GM21423 (cell line): ENCODE measurements at regions not wholly inside any gene's neighbourhood (a gene's known extent, or its start where the extent isn't known, plus 50 kb on each side); places are given as distances from the start of the nearest gene placed in this dataset.

Source experiments
- ATAC-seq: cut with Tn5 transposase; IDR thresholded peaks from one replicate; pipeline ENCODE4 v1.9.1; 2021; ENCODE audit warnings: mild to moderate bottlenecking, moderate library complexity; ENCODE audit not compliant: unreplicated experiment

- ATAC-seq: no peak
Observed at GRCh38 chr3:30162579-30162978, 443.8 kb upstream of the TGFBR2 start.

DNA sequence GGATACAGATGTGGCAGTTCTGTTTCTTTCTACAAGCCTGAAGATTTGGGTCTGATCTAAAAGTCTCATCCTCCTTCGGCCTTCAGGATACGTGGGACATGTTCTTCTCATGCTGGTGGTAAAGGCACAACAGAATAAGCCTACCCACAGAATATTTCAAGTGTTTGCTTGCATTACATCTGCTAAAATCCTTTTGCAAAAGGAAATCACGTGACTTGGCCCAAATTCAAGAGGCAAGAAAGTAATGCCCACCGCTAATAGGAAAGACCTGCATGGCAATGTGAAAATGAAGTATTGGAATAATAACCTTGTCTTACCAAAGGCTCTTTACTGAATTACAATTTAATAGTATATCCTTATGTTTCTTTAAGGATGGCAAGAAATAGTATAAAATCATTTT is 439.9 kb upstream of the TGFBR2 start:
- ATAC-seq: no peak

DNA sequence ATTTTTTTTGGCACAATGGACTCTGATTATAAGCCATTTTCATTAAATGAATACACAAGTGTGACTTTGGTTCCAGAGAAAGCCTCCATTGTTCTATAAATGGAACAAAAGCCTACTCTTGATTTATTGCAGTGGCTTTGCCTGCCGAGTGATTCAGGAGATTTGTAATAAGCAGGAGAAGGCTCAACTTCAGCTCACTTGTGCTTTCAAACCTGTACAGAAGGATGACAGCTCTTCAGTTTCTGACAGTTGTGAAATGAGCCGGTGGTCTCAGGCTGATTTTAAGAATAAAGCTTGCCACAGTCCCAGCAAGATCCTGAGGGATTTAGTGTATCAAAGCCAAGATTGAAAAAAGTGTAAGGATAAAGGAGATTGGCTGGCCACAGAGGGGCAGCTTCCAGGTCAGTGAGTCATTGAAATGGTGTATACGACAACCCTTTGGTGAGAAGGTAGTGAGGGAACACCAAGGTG is 438.8 kb upstream of the TGFBR2 start:
- no peak for ATAC-seq

DNA sequence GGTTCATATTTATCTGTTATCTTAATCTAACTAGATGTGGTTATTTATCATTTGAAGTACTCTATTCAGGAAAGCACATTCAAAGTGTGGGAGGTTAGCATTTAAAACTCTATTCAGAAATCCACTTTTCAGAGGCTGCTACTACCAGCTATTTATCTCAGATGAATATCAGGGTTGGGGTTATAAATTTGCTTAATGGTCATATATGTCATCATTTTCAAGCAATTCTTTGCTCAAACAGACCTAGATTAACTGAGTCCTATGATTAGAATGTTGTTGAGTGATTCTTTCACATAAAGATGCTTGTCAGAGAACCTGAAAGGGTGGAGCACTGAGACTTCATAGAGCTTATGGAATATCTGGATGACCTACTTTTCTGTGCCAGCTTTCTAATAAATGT is 436.9 kb upstream of the TGFBR2 start:
- no peak for ATAC-seq

DNA sequence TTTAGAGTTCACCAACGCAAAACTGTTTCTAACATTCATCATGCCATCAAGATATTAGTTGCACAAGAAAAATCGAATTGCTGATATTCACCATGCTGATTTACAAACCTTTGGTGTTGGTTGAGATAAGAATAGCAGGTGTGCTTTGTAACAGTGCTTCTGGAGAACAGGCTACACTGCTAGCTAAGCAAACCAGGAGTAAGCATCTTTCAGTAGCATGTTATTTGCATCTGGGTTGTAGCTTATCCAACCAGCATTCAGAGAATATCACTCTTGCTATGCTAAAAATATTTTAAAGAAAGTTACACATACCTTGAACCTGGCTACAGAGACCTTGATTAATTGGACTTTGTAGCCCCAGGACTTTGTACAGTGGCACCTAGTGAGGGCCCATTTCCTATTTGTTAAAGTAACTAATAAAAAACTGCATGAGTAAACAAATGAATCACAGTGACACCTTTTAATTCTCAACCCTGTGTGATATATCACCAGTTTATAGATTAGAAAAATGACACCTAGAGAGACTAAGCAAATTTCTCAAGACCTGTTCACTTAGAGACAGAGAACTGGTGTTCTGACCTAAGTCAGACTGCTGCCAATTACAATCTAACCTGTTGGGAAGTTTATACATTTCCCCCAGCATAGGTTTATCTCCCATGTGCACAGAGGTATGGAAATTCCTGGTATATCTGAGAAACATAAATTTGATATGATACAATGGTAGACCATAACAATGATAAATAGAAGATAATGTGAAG is 435.5 kb upstream of the TGFBR2 start:
- ATAC-seq: no peak

DNA sequence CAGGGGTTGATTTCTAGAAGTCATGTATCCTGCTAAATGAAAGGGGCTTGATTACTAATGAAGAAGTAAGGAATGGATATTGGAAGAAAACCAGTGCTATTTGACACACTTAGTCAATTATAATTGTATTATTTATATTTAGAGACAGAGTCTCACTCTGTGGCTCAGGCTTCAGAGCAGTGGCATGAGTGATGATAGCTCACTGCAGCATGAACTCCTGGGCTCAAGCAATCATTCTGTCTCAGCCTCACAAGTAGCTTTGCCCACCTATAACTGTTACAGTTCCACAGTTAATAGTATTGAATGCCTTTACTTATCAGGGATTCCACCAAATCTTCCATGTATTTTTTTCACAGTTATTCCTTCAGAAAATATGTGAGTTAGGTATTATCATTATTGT is 432.0 kb upstream of the TGFBR2 start:
- no peak for ATAC-seq

- ATAC-seq: no peak
Observed at GRCh38 chr3:30180310-30181177, 425.9 kb upstream of the TGFBR2 start.

DNA sequence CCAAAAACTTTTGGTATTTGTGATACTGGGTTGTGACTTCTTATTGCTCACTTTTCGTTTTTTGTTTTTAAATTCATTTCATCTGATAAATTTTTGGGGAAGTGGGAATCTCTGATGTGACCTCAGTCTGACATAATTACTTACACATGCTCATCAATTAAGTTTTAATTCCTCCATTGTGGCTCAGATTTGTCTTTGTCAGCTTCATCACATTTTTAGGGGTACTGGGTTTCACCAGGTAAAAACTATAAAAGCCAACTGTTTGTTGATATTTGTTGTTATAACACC is 425.3 kb upstream of the TGFBR2 start:
- no peak for ATAC-seq

- ATAC-seq: no peak
Observed at GRCh38 chr3:30181581-30181980, 424.8 kb upstream of the TGFBR2 start.

DNA sequence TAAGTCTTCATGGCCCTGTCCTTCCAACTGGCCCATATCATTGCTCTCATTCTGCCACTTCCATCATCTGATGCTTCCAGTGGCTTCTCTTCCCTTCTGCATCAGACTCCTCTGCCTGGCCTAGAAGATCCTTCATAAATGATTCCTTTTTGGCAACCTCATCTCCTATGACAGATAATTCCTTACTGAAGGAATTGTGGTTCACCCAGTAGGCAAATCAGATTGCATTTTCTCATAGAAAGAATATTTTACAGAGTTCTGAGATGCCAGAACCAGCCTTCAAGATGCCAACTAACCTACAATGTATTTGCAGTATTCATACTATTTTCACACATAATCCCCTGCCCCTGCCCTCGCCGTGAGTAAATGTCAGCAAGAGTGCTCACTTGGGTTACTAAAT is 423.0 kb upstream of the TGFBR2 start:
- ATAC-seq: no peak

DNA sequence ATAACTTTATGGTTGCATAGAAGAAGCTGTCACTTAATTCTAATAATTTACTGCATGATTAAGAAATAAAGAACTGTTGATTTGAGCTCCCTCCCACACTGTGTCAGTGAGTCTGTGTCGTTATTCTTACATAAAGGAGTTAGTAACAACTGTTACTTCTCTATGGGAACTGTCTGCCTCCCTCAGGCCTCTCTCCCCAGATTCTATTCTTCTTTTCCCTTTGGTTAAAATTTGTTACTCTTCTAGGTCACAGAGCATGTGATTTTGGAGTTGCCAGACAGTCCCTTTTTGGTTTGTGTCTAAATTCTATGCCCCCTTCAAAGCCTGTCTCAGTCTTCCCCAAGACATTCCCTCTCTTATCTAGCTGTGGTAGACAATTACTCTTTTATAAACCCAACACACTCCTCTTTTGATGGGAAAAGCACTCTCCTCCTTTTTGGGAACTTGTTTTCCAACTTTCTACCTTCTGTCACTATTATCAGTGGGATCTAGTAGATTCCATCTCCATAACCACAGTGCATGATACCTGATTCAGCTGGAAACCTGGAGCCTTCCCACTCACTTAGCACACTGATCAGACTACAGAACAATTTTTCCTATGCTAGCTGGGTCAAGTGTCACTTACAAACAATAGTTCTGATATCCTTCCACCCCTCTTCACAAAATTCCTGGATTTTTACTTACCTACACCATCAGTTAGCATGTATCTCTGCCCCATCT is 422.1 kb upstream of the TGFBR2 start:
- no peak for ATAC-seq

GRCh38 chr3:30185872-30186271 is 420.5 kb upstream of the TGFBR2 start:
- ATAC-seq: no peak

DNA sequence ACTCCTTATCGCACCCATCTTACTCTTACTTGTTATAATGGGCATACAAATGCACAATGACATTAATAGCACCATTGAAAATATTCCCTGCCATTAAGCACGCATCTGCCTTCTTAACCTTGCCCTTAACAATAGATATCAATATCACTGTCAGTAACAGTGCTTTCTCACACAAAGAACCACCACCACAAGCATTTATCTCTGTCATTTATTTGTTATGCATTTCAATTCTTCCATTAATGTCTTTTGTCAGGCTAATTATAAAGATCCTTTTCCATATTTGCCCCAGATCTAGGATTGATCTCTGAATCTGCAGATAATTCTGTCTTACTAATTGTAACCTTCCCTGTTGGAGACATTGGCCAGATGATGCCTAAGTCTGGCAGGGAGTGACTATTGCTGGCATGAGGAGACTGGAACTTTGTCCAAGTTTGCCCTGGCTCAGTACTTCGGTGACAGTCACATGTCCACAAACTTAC is 419.6 kb upstream of the TGFBR2 start:
- no peak for ATAC-seq

GRCh38 chr3:30187366-30187765 is 419.0 kb upstream of the TGFBR2 start:
- no peak for ATAC-seq

- no peak for ATAC-seq
Observed at GRCh38 chr3:30188713-30189112, 417.7 kb upstream of the TGFBR2 start.

GRCh38 chr3:30189900-30190299 is 416.5 kb upstream of the TGFBR2 start:
- no peak for ATAC-seq

- no peak for ATAC-seq
Observed at GRCh38 chr3:30193625-30194044, 412.8 kb upstream of the TGFBR2 start.

DNA sequence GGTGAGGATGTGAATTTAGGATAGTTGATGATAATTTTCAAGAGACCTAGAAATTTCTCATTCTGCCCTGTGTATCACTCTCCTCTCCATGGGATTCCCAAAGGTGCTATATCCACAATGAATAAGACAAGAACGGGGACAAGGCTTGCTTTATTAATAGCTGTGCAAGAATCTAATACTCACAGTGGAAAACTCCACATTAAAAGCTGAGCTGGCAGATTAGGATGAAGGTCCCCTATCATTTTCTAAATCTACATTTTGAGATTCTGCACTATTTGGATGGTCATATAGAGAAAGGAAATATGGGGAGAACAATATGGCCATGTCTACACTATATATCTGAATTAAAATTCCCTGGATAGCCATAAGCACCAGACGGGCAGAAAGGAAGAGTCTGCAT is 411.0 kb upstream of the TGFBR2 start:
- no peak for ATAC-seq

DNA sequence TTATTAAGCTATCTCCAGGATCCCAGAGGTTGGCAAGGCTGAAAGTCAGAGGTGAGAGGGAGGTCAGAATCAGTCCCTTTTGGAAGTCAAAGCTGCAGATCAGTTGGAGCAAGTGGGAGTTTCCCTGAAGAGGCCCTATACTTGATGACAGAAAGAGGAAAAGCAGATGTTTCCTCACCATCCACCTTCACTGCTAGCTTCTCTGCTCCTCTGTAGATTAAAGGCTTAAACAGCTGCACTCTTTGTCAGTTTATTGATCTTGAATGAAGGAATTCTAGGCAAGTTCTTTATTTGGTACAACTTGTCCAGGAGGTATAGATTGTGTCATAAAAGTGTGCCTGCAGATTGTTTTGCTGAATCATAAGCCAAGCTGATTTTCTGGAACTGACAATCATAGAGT is 408.2 kb upstream of the TGFBR2 start:
- ATAC-seq: no peak

DNA sequence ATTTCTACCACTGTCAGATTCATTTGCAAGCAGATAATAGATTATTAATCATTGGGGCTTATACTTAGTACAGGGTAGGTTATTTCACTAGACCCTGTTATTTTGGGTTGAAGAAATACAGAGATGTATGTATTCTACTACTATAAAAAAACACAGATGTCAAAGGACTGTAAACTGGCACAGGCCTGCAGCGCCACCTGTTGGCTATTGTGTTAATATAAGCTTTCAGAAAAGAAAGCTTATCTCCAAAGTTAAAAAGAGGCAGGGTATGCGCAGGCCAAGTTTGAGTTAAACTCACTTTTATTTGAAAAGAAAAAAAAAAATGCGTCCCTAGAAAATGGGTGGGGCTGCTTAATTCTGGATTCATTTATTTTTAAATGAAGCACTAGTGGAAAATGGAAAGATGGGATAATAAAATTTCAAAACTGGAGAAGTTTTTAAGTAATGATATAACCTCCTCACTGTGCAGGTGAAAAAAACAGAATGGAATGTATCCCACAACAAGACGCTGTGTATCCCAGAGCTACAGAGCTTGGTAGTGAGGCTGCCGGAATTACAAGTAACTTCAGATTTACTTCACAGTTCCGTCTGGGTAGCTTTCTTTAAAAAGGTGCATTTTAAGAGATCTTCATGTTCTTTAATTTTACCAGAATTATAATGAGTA is 407.2 kb upstream of the TGFBR2 start:
- ATAC-seq: no peak

DNA sequence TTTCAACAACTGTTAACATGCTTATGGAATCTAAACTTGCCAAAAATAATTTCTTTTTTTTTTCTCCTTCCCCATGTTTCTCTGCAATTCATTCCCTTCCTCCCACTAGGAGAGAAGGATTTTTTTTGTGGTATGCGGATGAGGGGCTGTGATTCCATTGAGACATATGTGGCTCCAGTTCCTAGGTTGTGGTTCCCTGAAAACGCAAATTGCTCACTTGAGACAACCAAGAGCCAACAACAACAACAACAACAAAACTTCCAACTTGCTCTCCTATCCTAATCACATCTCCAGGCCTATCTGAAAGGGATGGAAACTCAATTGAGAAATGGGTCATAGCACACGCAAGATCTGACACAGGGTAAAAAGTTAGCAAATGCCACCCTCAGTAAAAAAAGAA is 406.5 kb upstream of the TGFBR2 start:
- no peak for ATAC-seq
